ENCODE measurements at regions not wholly inside any gene's neighbourhood (a gene's known extent, or its start where the extent isn't known, plus 50 kb on each side); places are given as distances from the start of the nearest gene placed in this dataset.
"Not testable (repeated sequence)": the region's sequence is repeated elsewhere in the genome, so short reads cannot be mapped to it uniquely, and the experiment has no call there.

DNA sequence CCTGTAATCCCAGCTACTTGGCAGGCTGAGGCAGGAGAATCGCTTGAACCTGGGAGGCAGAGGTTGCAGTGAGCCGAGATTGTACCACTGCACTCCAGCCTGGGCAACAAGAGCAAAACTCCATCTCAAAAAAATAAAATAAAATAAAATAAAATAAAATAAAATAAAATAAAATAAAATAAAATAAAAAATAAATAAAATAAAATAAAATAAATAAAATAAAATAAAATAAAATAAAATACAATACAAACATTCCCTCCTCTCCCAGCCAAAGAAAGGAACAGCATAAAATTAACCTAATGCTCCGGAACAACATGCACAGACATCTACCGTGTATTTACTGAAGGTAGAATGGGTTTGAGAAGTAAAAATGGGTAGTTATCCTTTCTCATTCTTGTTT, 521.9 kb upstream of the FAM174A start:
- DNase-seq, result not testable (repeated sequence)

DNA sequence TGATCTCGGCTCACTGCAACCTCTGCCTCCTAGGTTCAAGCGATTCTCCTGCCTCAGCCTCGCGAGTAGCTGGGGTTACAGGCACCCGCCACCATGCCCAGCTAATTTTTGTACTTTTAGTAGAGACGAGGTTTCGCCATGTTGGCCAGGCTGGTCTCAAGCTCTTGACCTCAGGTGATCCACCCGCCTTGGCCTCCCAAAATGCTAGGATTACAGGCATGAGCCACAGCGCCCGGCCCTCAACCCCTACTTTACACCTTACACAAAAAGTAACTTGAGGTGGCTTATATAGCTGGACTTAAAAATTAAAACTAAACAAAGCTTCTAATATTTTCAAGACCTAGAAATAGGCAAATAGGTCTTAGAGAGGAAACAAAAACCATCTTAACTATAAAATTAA, 524.0 kb upstream of the FAM174A start:
- not testable (repeated sequence) for DNase-seq

DNA sequence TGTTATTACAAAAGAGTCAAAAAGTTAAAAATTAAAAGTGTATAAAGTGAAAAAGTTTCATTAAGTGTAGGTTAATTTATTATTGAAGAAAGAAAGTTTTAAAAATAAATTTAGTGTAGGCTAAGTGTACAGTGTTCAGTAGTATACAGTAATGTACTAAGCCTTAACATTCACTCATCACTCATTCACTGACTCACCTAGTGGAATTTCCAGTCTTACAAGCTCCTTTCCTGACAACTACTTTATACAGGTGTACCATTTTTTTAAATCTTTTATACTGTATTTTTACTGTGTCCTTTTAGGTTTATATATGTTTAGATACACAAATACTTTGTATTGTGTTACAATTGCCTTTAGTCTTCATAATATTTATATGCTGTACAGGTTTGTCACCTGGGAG, 530.2 kb upstream of the FAM174A start:
- no peak for DNase-seq

DNA sequence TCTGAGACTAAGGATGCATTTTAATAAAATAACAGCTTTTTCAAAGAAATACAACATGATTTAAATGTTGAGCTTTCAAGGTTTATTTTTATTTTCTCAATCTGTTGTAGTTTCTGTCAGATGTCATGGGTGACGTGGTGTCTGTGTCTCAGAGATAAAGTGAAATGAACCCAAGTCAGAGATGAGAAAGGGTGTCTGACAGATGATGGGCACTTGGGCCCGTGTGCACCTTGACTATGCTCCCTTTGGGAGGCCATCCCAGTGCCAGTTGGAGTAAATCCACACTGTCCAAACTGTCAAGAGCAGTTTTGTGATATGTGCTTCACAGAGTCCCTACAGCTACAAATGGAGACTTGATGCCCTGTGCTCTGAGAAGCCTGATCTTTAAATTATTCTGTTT, 536.9 kb upstream of the FAM174A start:
- no peak for DNase-seq

DNA sequence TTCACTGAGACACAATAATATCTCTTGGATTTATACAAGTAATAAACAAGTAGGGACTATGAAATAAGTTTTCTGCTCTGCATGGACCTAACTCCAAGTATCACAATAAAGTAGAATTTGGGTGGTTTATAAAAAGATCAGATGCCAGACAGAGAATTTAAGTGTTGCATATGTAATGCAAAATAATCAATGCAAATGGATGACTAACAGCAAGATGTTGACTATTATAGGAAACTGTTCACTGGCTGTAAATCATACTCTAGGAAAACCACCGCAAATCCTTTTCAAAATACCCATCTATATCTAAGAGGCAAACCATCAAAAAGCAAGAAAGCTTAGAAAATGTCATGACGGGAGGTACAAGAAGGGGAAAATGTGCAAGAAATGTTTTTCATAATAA, 539.8 kb upstream of the FAM174A start:
- no peak for DNase-seq

DNA sequence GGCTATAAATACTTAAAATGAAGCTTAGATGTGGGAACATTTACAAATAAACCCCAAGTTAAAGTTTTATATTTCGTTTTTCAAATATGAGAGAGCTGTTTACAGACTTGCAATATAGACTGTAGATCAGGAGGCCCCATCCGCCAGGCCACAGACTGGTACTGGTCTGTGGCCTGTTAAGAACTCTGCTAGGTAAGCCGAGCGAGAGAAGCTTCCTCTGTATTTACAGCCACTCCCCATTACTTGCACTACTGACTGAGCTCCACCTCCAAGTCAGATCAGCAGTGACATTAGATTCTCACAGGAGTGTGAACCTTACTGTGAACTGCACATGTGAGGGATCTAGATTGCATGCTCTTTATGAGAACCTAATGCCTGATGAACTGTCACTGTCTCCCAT, 561.4 kb upstream of the FAM174A start:
- no peak for DNase-seq

DNA sequence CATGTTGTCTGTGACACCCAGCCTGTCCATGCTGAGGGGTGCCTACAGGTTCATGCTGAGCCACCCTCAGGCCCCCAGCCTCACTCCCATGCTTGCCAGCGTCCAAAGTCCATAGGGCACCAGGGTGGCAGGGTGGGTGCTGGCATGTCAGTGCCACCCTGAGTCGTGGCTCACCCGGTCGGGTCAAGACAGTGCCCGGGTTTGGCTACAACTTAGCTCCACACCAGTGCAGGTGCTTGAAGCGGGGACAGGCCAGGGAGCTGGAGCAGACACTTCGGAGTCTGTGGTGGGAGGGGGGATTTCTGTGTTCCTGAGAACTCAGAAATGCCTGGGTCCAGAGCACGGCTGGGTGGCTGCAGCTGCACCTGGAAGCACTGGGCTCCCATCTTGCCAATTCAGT, 579.2 kb upstream of the FAM174A start:
- no peak for DNase-seq

DNA sequence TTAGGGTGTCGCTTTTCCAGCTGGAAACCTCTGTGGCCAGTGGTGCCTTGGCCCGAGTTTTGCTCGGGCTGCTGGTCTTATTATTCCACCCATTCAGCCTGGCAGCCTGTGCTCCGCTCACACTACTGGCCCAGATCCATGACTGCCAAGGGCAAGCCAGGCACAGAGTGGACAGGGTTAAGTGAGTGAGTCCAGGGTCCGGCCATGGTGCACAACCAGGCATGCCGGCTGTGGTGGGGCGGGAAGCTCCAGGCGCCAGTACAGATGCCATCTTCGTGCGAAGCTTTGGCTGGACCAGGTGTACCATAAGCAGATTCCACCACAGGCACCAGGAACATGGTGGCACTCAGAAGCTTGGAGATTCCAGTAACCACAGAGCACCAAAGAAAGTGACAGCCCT, 580.2 kb upstream of the FAM174A start:
- no peak for DNase-seq

DNA sequence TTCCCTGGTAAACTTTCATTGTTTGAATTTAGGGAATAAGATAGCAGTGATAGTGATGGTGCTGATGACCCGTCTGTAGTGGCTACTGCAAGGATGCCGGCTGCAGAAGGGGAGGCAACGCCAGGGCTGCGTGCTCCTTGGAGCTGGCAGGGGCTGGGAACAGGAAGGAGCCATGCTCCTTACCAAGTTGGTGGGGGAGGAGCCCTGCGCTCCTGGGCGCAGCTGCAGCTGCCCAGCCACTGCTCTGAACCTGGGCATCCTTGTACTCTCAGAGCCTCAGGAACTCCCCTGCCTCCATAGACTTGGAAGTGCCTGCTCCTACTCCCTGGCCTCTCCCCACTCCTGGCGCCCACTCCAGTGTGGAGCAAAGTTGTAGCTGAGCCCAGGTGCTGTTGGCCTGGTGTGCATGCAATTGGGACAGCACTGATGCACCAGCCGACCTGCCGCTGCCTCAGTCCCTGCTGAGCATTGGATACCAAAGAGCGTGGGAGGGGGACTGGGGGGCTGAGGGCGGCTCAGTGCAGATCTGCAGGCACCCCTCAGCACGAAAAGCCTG, 585.1 kb upstream of the FAM174A start:
- DNase-seq, result no peak

DNA sequence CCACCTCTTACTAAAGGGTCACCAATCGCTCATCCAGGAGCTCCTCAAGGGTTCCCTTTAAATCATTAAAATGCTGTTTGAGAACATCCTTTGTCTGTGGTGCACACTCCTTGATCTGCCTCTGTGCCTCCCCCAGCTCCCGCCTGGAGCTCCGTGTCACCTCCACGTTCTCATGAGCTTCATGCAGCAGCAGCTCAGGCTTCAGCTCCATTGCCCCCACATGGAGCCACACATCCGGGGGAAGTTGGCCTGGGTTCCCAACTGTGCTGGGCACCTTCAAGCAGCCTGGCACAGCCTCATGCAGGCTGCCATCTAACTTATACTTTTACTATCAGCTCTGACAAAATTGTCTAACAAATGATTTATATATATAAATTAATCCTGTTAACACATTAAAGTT, 585.8 kb upstream of the FAM174A start:
- no peak for DNase-seq

DNA sequence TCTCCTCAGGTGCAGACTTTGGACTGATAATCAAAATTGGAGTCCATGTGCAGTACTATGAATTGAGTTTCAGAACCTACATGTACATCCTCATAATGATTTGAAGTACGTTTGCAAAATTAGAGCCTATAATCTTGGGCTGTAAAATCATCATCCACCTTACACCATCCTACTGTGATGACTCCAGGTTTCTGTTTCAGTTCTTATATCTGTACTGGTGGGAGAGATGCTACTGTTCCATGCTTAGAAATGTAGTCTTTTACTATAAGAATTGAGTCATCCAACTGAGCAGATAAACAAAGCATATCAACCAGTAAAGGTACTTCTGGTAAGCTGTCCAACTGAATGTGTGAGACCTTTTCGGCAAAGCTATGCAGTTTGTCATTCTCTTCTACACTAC, 586.3 kb upstream of the FAM174A start:
- DNase-seq, result no peak

DNA sequence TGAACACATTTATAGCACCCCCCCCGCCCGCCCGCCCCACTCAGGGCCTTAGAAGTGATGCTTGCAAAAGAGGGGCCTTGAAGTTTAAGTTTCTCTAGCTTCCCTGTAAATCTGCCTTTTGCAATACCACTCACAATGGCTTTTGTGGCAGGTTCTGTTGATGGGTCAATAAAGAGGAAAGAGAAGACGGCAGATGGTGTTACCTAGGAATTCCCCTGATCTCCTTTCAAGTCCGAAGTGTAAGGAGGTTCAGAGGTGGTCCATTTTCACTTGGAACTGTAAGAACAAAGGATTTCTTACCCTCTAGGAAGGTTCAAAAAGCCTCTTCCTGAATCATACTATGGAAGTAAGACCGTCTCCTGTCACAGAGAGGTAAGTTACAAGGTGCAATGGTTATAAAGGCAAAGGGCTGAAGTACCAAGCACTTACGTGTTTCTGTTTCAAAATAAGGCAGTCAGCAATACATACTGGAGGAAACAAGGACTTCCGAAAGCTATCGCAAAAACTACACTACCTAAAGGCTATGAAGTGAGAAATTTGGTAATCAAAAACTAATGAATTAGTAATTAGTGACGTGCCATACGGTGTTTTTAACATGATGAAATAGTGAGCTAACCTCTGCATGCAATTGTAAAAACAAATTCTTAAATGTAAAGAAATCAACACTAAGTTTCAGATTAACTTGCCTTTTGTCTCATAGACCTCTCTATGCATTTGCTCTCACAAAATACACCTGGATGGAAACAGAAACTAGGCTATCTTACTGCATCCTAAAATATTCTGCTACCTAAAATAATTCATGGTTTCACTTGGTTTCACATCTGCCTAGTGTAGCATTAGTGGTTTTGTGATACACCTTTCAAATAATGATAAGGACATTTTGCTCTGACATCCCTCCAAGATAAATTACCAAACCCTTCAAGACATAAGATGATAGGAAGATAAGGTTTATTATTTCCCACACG, 589.4 kb upstream of the FAM174A start:
- DNase-seq, result no peak

DNA sequence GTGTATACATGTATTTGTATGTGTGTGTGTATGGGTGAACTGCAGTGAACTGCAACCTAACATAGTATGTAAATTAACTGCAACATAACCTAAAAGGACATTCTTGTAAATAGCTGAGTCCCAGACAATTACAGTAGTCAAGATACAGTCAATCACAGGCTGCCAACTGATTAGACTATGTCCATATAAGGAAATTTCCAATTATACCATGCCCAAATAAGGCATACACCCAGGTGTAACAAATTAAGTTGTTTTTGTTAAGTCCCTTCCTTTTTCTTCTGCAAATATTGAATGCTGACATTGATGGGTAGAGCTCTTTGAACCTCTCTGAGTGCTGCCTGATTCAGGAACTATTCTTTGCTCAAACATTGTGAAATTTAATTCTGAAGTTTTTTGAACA, 594.6 kb upstream of the FAM174A start:
- no peak for DNase-seq

DNA sequence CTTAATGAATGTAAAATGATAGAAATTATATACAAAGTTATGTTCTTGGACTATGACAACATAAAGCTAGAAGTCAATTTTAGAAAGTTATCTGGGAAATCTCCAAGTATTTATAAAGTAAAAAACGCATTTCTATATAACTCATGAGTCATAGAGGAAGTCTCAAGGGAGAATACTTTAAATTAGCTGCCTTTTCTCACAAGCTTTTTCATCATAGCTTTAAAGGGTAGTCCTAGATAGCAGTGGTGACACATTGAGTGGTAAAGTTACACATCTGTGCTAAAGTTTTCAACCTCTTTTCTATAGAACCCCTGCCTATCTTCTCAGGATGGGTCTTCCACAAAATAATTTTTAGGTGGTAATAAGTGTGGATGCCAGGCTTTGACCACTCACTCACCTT, 598.3 kb upstream of the FAM174A start:
- no peak for DNase-seq

DNA sequence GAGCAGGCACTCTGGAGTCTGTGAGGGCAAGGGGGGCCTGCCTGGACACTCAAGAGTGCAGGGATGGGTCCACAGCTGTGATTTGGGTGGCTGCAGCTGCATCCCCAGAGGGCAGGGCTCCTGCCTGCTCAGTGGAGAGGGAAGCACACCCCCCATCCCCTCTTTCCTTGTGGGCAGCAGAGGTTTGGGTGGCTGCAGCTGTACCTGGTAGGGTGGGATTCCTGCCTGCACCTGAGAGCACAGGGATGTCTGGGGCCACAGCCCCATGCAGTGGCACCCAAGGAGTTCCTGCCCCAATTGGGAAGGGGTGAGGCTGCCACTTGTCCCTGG, 605.4 kb upstream of the FAM174A start:
- DNase-seq, result no peak

DNA sequence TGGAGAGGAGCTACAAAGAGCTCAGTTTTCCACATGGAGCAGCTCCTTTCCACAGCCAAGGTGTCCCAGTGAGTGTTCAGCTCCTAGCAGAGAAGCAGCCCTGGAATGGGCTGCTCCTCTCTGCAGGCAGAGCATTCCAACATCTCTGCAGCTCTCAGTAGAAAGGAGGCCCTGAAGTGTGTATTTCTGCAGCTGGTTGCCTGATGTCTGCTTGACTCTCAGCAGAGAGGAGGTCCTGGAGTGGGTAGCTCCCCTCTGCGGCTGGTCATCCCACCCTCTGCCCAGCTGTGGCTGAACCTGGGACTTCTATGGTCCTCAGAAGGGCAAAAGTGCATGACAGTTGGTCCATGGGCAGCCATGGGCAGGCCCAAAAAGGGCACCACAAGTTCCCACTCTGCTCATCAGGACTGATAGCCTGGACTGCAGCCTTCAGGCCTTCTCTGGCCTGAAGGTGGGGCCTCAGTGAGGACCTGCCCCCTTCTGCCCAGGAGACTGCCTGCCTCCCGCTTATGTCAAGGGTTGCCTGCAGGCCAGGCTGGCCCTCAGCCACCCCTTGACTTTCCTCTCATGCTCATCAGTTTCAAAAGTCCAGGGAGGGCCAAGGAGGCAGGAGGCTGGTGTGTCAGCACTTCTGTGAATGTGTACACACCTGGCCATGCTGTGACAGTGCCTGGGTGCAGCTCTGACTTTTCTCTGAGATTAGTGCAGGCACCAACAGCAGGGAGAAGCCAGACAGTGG, 605.9 kb upstream of the FAM174A start:
- no peak for DNase-seq

DNA sequence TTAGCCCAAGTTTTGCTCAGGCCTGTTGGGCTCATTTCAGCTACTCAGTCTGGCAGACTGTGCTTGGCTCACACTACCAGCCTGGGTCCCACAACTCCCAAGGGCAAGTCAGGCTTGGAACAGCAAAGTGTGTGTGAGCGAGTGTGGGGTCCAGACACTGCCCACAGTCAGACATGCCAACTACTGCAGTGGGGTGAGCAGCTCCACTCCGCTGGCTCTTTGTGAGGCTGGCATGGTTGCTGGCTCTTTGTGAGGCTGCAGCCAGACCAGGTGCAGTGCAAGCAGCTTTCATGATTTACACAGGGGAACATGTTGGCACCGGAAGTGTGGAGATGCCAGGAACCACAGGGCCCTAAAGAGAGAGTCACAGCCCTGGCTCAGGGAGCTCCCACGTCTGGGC, 606.7 kb upstream of the FAM174A start:
- no peak for DNase-seq

DNA sequence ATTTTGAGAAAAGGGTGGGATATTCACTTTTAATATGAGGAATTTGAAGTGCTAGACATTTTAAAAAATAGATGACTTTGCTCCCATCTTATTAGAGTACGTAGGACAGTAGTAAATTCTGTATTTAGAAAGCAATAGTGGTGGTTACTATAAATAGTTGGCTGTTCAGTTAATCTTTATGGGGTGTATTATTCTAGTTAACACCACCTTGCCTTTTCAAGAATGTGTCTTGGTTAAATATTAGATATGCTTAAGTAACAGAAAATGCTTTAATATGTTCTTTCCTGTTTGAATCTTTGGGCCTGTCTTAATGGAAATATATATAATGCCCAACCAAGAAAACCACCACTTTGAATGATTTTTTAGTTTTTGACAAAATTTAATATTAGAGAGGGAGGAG, 608.7 kb upstream of the FAM174A start:
- DNase-seq, result no peak

DNA sequence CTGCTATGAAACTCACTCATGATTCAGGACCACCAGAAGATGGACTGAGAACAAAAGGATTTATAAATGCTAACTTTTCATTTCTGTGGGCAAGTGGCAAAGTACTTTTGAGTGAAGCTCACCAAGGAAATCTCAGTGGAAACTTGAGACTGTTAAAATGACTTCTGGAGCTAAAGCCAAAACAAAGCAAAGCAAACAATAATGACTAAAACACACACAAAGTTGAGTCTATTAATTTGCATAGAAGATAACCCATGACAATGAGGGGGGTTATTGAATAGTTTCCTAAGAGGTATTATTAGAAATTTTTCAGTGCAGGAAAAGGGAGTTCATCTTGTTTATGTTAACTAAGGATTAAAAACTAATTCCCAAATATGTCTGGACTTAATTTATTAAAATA, 612.8 kb upstream of the FAM174A start:
- no peak for DNase-seq

DNA sequence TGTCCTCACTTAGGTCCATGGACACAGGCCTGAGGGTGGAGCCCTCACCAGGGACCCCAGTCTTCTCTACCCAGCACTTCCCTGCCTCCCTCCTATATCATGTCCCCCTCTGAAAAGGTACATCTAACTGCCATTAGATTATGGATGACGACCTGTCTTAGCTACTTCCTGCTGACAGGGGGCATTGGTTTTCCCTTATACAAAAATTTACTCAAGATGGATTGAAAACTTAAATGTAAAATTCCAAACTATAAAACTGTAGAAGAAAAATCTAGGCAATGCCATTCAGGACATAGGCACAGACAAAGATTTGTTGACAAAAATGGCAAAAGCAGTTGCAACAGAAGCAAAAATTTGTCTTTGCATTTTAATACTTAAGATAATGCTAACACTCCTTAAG, 623.2 kb upstream of the FAM174A start:
- DNase-seq, result no peak

DNA sequence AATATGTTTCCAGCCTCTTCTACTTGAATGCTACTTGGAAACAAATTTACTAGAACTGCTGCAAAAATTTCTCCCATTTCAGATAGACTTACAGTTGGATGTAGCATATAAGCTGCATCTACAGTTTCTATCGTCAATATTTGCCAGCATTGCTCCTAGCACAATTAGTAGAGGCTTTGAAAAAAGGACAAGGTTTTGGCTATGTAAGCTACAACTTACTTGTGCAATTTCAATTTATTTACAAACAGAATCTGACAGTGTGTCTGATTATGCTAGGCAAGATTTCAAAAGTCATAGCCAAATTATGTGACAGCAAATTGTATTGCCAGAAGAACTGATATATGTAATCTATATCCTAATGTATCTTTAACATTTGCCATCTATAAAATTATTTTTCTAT, 628.4 kb upstream of the FAM174A start:
- DNase-seq, result no peak

DNA sequence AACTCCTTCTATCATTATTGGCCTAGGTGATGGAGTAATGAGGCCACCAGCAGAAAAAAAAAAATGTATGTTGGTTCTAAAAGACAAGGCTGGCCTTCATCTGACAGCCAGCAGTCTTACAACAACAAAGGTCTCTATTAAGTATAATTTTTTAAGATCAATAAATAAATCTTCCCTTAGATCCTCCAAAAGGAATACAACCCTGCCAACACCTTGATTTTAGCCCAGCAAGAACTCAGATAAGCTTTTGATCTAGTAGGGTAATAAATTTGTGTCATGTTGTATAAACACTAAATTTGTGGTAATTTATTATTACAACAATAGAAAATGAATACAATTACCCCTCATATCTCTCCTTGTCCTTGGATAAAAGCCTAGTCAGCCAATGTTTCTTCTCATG, 633.2 kb upstream of the FAM174A start:
- no peak for DNase-seq

DNA sequence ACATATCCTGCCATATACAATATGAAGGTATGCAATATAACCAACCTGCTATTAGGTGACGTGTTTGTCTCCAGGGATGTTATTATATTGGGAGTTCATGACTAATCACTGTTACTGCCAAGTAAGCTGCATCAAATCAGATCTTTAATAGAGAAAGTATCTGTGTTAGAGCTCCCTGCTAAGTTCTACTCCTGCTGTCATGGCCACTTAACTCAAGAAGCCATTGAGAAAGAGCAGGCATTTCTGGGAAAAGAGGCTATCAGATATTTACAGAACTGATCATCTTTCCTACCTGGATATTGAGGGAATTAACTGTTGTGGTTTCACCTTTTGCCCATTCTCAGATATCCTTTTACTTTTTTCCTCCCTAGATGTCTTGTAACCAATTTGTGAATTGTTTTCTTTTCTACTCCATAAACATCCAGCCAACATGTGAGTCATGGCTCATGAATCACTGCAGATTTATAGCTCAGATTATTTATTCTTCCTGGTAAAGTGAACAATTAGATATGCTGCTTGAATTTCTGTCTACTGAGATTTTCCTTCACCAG, 634.8 kb upstream of the FAM174A start:
- DNase-seq, result no peak
